K562 (cell line): ENCODE measurements at regions not wholly inside any gene's neighbourhood (a gene's known extent, or its start where the extent isn't known, plus 50 kb on each side); places are given as distances from the start of the nearest gene placed in this dataset.

Experiments used
- ATF6 ChIP-seq: sonication (generic); formaldehyde crosslinking; IDR thresholded peaks from 2 replicates; pipeline ENCODE4 v1.4.0; 2020; ENCODE audit warnings: mild to moderate bottlenecking, missing genetic modification reagents
- MBD2 ChIP-seq: sonication (generic); IDR thresholded peaks from 2 replicates; pipeline ENCODE4 v1.6.1; 2016; ENCODE audit warnings: low read depth, borderline replicate concordance
- ZBTB11 ChIP-seq, 3 experiments: fragments of 200-800 bp in 1 of 3; fragments of 250-450 bp in 1 of 3; fragments of 450-650 bp in 1 of 3; sonication (Bioruptor Pico) in 1 of 3; sonication (Bioruptor generic) in 1 of 3; formaldehyde crosslinking in 1 of 3; IDR thresholded peaks; 2 replicates each; pipeline versions ENCODE4 v1.6.1 to v1.8.0; 2016 to 2022; ENCODE audit warnings: mild to moderate bottlenecking in 2 of 3, missing genetic modification characterization in 2 of 3, missing compliant biosample characterization in 1 of 3, moderate library complexity in 1 of 3
- ZBTB34 ChIP-seq: fragments of 250-450 bp; sonication (Bioruptor Pico); IDR thresholded peaks from 2 replicates; pipeline ENCODE4 v1.8.0; 2021; ENCODE audit warnings: mild to moderate bottlenecking, moderate library complexity

- no peak for TF ChIP-seq ZBTB11 (CRISPR knock-in tag; IDR thresholded peaks at IDR 0.05)
- TF ChIP-seq ZBTB34 (CRISPR knock-in tag) = no peak
- no peak for TF ChIP-seq ATF6 (CRISPR knock-in tag)
- TF ChIP-seq MBD2 = no peak
- TF ChIP-seq, all 486 proteins: peak for 0
Measured at GRCh38 chr5:8952147-8952546, 593.7 kb downstream of the SEMA5A start (continued).
